GM18951 (cell line): ENCODE measurements at regions not wholly inside any gene's neighbourhood (a gene's known extent, or its start where the extent isn't known, plus 50 kb on each side); places are given as distances from the start of the nearest gene placed in this dataset.

Source experiments
- POLR2A ChIP-seq: IDR thresholded peaks from 4 replicates; pipeline ENCODE4 v1.6.1; 2011; ENCODE audit warnings: mild to moderate bottlenecking; ENCODE audit not compliant: insufficient read length, insufficient read depth; ENCODE audit errors: extremely low read depth
- in situ Hi-C: fragments of 300-500 bp; cut with MboI; formaldehyde crosslinking; loops from one replicate; pipeline ENCODE4 v1.12.0; 2022; ENCODE audit warnings: low sequenced_read_pairs, mixed read lengths, inconsistent platforms; ENCODE audit not compliant: unreplicated experiment

GRCh38 chr12:13880613-13881012 lies 100.8 kb downstream of the GRIN2B start:
- in situ Hi-C loops: no loop called here

GRCh38 chr12:13875744-13876143 lies 105.7 kb downstream of the GRIN2B start:
- in situ Hi-C loops: no loop called here
- no peak for TF ChIP-seq POLR2A

More at GRCh38 chr12:13880613-13881012, 100.8 kb downstream of the GRIN2B start:
- TF ChIP-seq POLR2A: no peak

- in situ Hi-C loops: no loop called here
- TF ChIP-seq POLR2A: no peak
Observed at GRCh38 chr12:13870255-13870654, 111.1 kb downstream of the GRIN2B start.

GRCh38 chr12:13864081-13864673 lies 117.2 kb downstream of the GRIN2B start:
- TF ChIP-seq POLR2A: no peak
- in situ Hi-C loops: loop anchor here (10.0 kb wide), 1 partner anchor 301 kb away; no protein-coding TSS in a partner anchor

GRCh38 chr12:13857750-13858149 lies 123.7 kb downstream of the GRIN2B start:
- in situ Hi-C loops: no loop called here
- TF ChIP-seq POLR2A: no peak

GRCh38 chr12:13853471-13853870 lies 127.9 kb downstream of the GRIN2B start:
- no peak for TF ChIP-seq POLR2A
- in situ Hi-C loops: no loop called here

- TF ChIP-seq POLR2A: no peak
- in situ Hi-C loops: no loop called here
Observed at GRCh38 chr12:13851828-13852227, 129.6 kb downstream of the GRIN2B start.

GRCh38 chr12:13849456-13849855 lies 131.9 kb downstream of the GRIN2B start:
- in situ Hi-C loops: no loop called here
- TF ChIP-seq POLR2A: no peak

GRCh38 chr12:13843841-13844240 lies 137.6 kb downstream of the GRIN2B start:
- no peak for TF ChIP-seq POLR2A
- in situ Hi-C loops: no loop called here

GRCh38 chr12:13841358-13841757 lies 140.0 kb downstream of the GRIN2B start:
- TF ChIP-seq POLR2A: no peak
- in situ Hi-C loops: no loop called here

- no peak for TF ChIP-seq POLR2A
- in situ Hi-C loops: no loop called here
Observed at GRCh38 chr12:13839365-13840336, 141.8 kb downstream of the GRIN2B start.

GRCh38 chr12:13836099-13836498 lies 145.3 kb downstream of the GRIN2B start:
- in situ Hi-C loops: no loop called here
- TF ChIP-seq POLR2A: no peak

GRCh38 chr12:13835652-13836051 lies 145.8 kb downstream of the GRIN2B start:
- in situ Hi-C loops: no loop called here
- TF ChIP-seq POLR2A: no peak

GRCh38 chr12:13834241-13834640 lies 147.2 kb downstream of the GRIN2B start:
- TF ChIP-seq POLR2A: no peak
- in situ Hi-C loops: no loop called here
